ENCODE measurements at regions not wholly inside any gene's neighbourhood (a gene's known extent, or its start where the extent isn't known, plus 50 kb on each side); places are given as distances from the start of the nearest gene placed in this dataset.

DNA sequence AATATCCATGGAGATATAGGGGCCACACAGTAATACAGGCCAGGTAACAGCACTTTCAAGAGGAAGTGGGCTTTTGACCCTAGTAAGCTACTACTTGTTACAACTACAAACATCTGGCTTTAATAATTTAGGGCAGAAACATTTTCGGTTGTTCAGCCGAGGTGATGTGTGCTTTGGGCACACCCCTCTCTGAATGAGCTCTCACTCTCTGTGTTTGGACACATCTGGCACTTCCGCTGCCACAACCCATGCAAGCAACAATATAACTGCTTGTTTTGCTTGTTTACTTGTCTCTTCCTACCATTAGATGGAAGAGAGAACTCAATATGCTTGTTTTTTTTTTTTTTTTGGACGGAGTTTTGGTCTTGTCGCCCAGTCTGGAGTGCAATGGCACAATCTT lies 277.2 kb downstream of the HS3ST1 start:
- H3K18ac ChIP-seq (ENCODE audit: extremely low read depth, low read length), result no peak overlapping the region
- H3K79me1 ChIP-seq (ENCODE audit: low read depth, low read length), result no peaks in the 10 kb centered on the region
- no peak overlapping the region for H3K4ac ChIP-seq (replicated peaks; ENCODE audit: insufficient read length, low read depth, low read length)
- no peak overlapping the region for H4K5ac ChIP-seq (ENCODE audit: insufficient read length, low read depth, low read length)
- no peak overlapping the region for H2AFZ ChIP-seq (ENCODE audit: low read length)
- no peaks in the 10 kb centered on the region for H3K27me3 ChIP-seq (replicated peaks in 1 of 4; ENCODE audit: control insufficient read depth in 3 of 4, extremely low read depth in 1 of 4, insufficient read depth in 3 of 4, low read length in 3 of 4)
- H3K27ac ChIP-seq (ENCODE audit: low read depth, low read length), result no peak overlapping the region
- no peak overlapping the region for H2BK20ac ChIP-seq (ENCODE audit: low read length)
- no peaks in the 10 kb centered on the region for H3K9me3 ChIP-seq (ENCODE audit: insufficient read depth in 2 of 2, low read depth in 1 of 2, low read length in 1 of 2)
- no peaks in the 10 kb centered on the region for H3K79me2 ChIP-seq (ENCODE audit: control insufficient read depth in 1 of 2, insufficient read depth in 2 of 2, low read length in 2 of 2)
- CTCF ChIA-PET (ENCODE audit: partially characterized antibody), result no interaction called here
- no peaks in the 10 kb centered on the region for H4K20me1 ChIP-seq (replicated peaks in 1 of 2; ENCODE audit: control insufficient read depth in 1 of 2, insufficient read depth in 2 of 2, low read length in 2 of 2)
- no peak overlapping the region for H2BK12ac ChIP-seq (ENCODE audit: low read depth, low read length)
- no peak overlapping the region for H3K56ac ChIP-seq (replicated peaks; ENCODE audit: insufficient read length, low read depth, low read length)
- no peak overlapping the region for H2AK5ac ChIP-seq (ENCODE audit: low read depth, low read length)
- H3K4me2 ChIP-seq (ENCODE audit: insufficient read depth in 1 of 2, low read depth in 2 of 2, low read length in 2 of 2), result no peak overlapping the region
- no peak overlapping the region for H3K14ac ChIP-seq (ENCODE audit: insufficient read length)
- FAIRE-seq, result no peak
- DNase-seq (ENCODE audit: low read depth in 1 of 2, low spot score in 2 of 2), result no peak
- no peak overlapping the region for H4K8ac ChIP-seq (ENCODE audit: extremely low read depth, insufficient read depth, low read length)
- H3K36me3 ChIP-seq (ENCODE audit: control insufficient read depth in 2 of 4, insufficient read depth in 4 of 4, low read length in 3 of 4), result no peaks in the 10 kb centered on the region
- H2BK15ac ChIP-seq (ENCODE audit: low read length), result no peak overlapping the region
- peaks cover 0 to 15% (median 3%) of the 10 kb centered on the region in 4 experiments; a peak in 3 of 7 replicates for H3K4me1 ChIP-seq (replicated peaks in 1 of 4; ENCODE audit: control insufficient read depth in 3 of 4, insufficient read depth in 4 of 4, low read length in 3 of 4)
- TF ChIP-seq, protein P1, sequence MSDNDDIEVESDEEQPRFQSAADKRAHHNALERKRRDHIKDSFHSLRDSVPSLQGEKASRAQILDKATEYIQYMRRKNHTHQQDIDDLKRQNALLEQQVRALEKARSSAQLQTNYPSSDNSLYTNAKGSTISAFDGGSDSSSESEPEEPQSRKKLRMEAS (IDR thresholded peaks at IDR 0.05), result no peak
- TF ChIP-seq TBP (IDR thresholded peaks at IDR 0.05; ENCODE audit: low read depth, low read length) (no peak), SIRT6 (IDR thresholded peaks at IDR 0.05; ENCODE audit: low read length) (no peak)
- H2BK5ac ChIP-seq (ENCODE audit: low read depth, low read length), result no peak overlapping the region
- no peak overlapping the region for H3K23ac ChIP-seq (ENCODE audit: insufficient read length)
- no peak overlapping the region for H3K9ac ChIP-seq (replicated peaks in 1 of 4; ENCODE audit: extremely low read depth in 1 of 4, low read depth in 3 of 4, low read length in 3 of 4)
- POLR2A ChIA-PET (ENCODE audit: partially characterized antibody), result no interaction called here
- no peak overlapping the region for H3K4me3 ChIP-seq (ENCODE audit: extremely low read depth in 1 of 4, insufficient read depth in 2 of 4, low read depth in 3 of 4, low read length in 4 of 4)
- H4K91ac ChIP-seq (replicated peaks; ENCODE audit: insufficient read length, low read length), result no peak overlapping the region
- H2BK120ac ChIP-seq (replicated peaks; ENCODE audit: low read depth, low read length), result no peak overlapping the region
- WGBS, 2 experiments (ENCODE audit: extremely low coverage in 1 of 2, insufficient coverage in 1 of 2, insufficient read length in 1 of 2, insufficient replicate concordance in 2 of 2, low coverage in 1 of 2, low lambda C conversion rate in 2 of 2, missing lambda C conversion rate in 1 of 2), result 96% methylated on average over 3 of the region's 5 CpGs; no CpG with 5 or more reads in 1 of the 2 experiments
- H3K23me2 ChIP-seq (ENCODE audit: low read depth, low read length), result peaks cover 2% of the 10 kb centered on the region; the same call in 1 of the 2 replicates

All from H1 (cell line).